GM12874 (cell line): ENCODE measurements at regions not wholly inside any gene's neighbourhood (a gene's known extent, or its start where the extent isn't known, plus 50 kb on each side); places are given as distances from the start of the nearest gene placed in this dataset.

Source experiments
- TF ChIP-seq, protein P1 (sequence below): IDR thresholded peaks from 2 replicates; pipeline ENCODE4 v1.5.1; 2011; ENCODE audit warnings: low read depth, mild to moderate bottlenecking, control low read depth, low read length, moderate library complexity; ENCODE audit not compliant: insufficient read depth

DNA sequence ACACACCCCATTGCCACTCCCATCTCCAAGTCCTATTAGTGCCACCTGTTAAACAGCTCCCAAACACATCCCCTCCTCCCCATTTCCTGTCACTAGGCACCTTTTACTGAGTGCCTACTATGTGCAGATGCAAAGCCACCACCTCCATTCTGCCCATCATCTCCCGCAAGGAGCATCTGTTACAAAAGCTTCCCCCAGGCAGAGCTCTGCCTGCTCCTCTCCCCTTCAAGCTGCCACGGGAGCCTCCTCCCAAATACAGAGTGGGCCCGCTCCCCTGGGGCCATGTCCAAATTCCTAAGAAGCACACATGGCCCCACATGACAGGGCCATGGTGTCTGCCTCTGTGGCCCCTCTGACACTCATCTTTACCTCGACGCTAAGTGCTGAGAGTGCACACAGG is 149.7 kb downstream of the OAT start:
- TF ChIP-seq, protein P1, sequence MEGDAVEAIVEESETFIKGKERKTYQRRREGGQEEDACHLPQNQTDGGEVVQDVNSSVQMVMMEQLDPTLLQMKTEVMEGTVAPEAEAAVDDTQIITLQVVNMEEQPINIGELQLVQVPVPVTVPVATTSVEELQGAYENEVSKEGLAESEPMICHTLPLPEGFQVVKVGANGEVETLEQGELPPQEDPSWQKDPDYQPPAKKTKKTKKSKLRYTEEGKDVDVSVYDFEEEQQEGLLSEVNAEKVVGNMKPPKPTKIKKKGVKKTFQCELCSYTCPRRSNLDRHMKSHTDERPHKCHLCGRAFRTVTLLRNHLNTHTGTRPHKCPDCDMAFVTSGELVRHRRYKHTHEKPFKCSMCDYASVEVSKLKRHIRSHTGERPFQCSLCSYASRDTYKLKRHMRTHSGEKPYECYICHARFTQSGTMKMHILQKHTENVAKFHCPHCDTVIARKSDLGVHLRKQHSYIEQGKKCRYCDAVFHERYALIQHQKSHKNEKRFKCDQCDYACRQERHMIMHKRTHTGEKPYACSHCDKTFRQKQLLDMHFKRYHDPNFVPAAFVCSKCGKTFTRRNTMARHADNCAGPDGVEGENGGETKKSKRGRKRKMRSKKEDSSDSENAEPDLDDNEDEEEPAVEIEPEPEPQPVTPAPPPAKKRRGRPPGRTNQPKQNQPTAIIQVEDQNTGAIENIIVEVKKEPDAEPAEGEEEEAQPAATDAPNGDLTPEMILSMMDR: no peak

DNA sequence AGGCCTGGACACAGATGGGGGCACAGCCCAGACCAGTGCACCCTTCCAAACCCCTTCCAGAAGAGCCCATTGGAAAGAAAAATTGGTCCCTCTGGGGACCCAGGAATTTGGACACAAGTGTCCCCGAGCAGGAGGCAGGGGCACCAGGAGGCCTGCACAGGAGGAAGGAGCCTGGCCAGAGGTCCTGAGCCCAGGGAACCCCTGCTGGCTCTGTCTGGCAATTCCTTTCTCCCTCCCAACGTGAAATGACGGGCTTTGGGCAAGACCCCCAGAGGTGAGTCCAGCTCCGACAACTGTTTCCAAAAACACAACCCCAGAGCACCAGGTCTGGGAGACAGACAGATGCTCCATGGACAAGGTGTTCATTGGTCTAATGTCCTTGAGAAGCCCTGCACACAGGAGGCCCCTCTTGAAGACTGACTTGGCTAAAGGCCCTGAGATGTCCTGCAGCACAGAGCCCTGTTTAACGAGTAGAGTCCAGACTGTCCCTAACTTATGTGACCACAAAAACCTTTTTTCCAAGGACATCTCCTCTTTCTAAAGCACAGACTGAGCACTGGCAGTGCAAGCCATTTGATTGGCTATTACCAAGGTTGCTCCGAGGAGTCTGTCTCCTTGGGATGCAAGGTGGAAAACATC is 150.7 kb downstream of the OAT start:
- TF ChIP-seq, protein P1: no peak

DNA sequence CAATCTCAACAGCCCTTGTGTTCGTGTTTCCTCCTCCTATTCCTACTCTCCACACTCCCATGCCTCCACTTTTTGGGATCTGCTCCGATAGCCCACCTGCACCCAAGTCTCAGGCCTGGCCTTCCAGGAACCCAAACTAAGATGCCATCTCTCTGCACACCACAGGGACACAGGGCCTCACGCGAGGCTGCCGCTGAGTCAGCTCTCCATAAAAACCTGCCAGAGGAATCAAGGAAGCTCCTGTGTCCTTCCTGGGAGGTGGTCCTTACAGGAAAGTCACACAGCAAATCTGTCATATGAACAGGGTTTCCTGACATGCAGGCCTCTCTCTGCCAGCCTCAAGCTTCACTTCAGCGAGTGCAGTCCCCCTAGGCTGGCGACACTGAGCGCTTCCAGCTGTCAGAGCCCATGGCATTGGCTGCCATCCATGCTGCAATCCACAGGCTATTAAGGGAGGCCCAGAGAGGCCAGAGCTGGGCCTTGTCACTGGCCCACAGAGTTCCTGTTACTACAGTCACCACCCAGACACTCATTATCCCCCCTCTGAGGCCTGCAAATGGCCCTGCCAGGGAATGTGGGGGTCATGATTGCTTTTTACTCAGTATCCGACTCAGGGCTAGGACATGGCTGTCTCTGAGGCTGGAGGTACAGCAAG is 151.4 kb downstream of the OAT start:
- TF ChIP-seq, protein P1: no peak

DNA sequence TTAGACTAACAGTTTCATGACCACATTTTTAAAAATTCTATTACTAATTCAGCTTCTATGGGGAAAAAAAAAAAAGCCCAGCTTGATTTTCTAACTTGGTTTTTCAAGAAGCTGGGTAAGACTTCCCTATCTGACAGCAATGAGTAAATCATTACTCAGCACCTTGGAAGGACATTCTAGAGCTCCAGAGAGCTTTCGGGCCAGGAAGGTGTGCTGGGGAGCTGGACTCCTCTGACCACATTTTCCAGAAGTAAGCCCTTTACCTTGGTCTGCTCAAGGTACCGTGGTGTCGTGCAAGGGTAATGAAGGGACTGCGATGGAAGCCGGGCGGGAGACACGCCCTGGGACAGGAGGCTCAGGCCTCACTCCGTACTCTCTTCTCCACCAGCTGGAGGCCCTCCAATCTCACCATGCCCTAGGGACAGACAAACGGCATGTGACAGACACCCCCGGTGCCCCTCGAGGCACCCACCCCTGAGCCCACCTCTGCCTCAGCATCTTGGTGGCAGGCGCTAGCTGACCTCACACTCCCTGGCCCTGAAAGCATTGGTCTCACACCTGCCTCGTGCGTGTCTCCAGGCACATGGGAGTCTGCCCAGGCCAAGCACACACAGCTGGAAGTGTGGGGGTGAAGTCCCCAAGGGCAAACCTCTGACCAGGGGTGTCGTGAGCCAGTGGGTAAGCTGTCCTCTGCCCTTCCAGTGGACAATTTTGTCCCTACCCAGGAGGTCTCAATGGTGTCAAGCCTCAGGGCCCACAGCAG is 152.1 kb downstream of the OAT start:
- TF ChIP-seq, protein P1: no peak

DNA sequence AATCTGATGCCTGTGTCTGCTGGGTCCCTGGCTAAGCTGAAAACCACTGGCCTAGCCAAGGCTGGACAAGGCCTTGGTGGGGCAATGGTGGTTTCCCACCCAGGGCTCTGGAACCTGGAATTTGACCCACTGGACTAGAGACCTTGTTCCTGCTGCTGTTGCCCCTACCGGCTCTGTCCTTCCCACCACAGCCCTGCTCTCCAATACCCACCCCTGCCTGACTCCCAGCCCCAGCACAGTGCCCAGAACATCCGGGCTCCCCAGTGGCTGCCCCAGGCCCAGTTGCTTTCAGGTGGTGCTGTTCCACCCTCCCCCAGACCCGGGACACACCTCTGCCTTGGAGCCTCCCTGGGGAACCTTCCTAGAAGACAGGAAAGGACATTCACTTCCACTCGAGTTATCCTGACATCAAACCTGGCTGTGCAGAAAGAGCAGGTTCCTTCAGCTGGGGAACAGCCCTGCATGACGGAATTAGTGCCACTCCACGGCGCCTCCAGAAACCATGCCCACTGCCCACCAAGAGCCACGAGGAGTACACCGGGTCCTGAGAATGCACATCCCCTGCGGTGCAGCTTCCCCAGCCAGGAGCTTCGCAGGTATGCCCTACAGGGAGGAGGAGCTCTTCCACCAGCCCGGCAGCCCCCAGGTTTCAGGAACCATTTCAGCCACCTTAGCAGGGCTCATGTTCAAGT is 152.8 kb downstream of the OAT start:
- TF ChIP-seq, protein P1: no peak

DNA sequence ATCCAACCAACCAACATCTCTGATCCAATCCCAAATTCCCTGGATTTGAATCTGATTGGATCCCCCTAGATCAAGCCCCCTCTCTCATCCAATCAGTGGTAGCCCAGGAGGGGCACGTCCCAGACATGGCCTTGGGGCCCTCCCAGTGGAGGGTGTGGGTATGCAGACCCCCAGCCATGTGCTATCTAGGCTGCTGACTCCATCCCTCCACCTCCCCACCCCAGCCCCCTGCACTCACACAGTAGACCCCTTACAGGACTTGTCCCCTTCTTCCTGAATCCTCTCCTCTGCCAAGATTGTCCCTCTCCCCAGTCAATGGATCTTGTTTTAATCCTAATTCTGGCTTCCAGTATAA is 153.4 kb downstream of the OAT start:
- TF ChIP-seq, protein P1: no peak
